GM12878 (cell line): ENCODE measurements at regions not wholly inside any gene's neighbourhood (a gene's known extent, or its start where the extent isn't known, plus 50 kb on each side); places are given as distances from the start of the nearest gene placed in this dataset.

Experiments
- EZH2 ChIP-seq: IDR thresholded peaks from 2 replicates; pipeline ENCODE4 v1.6.1; 2012; ENCODE audit warnings: low read depth, mild to moderate bottlenecking, control low read depth, inconsistent platforms, low read length, borderline replicate concordance; ENCODE audit not compliant: control insufficient read depth
- POLR2AphosphoS5 ChIP-seq: IDR thresholded peaks from 2 replicates; pipeline ENCODE4 v1.6.1; 2011; ENCODE audit warnings: mild to moderate bottlenecking, low read length, inconsistent platforms
- RFX5 ChIP-seq: IDR thresholded peaks from 2 replicates; pipeline ENCODE4 v1.6.1; 2011; ENCODE audit warnings: low read depth, low read length, improper control_type of control experiment
- SIX5 ChIP-seq: IDR thresholded peaks from 2 replicates; pipeline ENCODE4 v1.6.1; 2011; ENCODE audit warnings: mild to moderate bottlenecking, low read depth, low read length, moderate library complexity; ENCODE audit not compliant: severe bottlenecking
- SMC3 ChIP-seq: IDR thresholded peaks from 2 replicates; pipeline ENCODE4 v1.6.1; 2011; ENCODE audit warnings: low read length, improper control_type of control experiment, borderline replicate concordance
- ZSCAN29 ChIP-seq: fragments of 450-650 bp; IDR thresholded peaks from 2 replicates; pipeline ENCODE4 v1.6.1; 2017; ENCODE audit warnings: mild to moderate bottlenecking, moderate library complexity
- TF ChIP-seq, protein P1 (sequence below), 3 experiments: IDR thresholded peaks in 2 of 3; conservative IDR thresholded peaks in 1 of 3; 2 replicates each; pipeline ENCODE4 v1.5.1; 2011; ENCODE audit warnings: low read depth in 3 of 3, low read length in 3 of 3, mild to moderate bottlenecking in 3 of 3, control low read depth in 2 of 3, moderate library complexity in 2 of 3, inconsistent platforms in 1 of 3, mixed read lengths in 1 of 3; ENCODE audit not compliant: control insufficient read depth in 2 of 3, insufficient read depth in 1 of 3; ENCODE audit errors: extremely low read depth in 1 of 3

DNA sequence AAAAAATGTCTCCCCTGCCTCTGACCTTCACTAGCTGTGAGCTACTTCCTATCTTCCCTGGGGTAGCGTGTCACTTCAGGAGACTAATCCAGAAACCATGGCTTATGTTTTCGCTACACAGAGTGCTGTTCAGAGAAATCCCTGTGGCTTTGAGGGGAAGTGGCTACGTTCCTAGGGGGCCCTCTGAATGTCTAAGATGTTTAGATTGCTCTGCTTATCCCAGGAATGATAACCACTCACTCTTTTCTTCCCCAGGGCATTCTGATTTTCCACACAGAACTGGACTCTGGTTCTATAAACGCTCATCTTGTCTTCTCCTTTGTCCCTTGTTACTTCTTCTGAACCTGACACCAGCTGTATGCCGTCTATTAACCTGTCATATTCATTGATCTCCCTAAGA is 572.5 kb downstream of the OLFM4 start:
- no peak for TF ChIP-seq EZH2
- TF ChIP-seq, protein P1, sequence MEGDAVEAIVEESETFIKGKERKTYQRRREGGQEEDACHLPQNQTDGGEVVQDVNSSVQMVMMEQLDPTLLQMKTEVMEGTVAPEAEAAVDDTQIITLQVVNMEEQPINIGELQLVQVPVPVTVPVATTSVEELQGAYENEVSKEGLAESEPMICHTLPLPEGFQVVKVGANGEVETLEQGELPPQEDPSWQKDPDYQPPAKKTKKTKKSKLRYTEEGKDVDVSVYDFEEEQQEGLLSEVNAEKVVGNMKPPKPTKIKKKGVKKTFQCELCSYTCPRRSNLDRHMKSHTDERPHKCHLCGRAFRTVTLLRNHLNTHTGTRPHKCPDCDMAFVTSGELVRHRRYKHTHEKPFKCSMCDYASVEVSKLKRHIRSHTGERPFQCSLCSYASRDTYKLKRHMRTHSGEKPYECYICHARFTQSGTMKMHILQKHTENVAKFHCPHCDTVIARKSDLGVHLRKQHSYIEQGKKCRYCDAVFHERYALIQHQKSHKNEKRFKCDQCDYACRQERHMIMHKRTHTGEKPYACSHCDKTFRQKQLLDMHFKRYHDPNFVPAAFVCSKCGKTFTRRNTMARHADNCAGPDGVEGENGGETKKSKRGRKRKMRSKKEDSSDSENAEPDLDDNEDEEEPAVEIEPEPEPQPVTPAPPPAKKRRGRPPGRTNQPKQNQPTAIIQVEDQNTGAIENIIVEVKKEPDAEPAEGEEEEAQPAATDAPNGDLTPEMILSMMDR (IDR thresholded peaks at IDR 0.05 in 2 of 3, conservative IDR thresholded peaks at IDR 0.05 in 1 of 3; ENCODE audit: control insufficient read depth in 2 of 3, extremely low read depth in 1 of 3, insufficient read depth in 1 of 3, low read depth in 3 of 3, low read length in 3 of 3): no peak
- no peak for TF ChIP-seq POLR2AphosphoS5
- no peak for TF ChIP-seq ZSCAN29
- TF ChIP-seq SIX5: no peak
- no peak for TF ChIP-seq RFX5
- no peak for TF ChIP-seq SMC3
